GM06990 (cell line): ENCODE measurements at regions not wholly inside any gene's neighbourhood (a gene's known extent, or its start where the extent isn't known, plus 50 kb on each side); places are given as distances from the start of the nearest gene placed in this dataset.

Experiments
- DNase-seq: peaks from one replicate; pipeline ENCODE4 v3.0.0-alpha.2; 2011; ENCODE audit not compliant: insufficient read length; ENCODE audit errors: extremely low read depth
- H3K27me3 ChIP-seq: replicated peaks from 2 replicates; pipeline ENCODE4 v1.6.0; 2011; ENCODE audit warnings: low read length; ENCODE audit not compliant: control insufficient read depth, insufficient read depth
- H3K36me3 ChIP-seq: 2 replicates; pipeline ENCODE4 v1.5.1; 2011; ENCODE audit warnings: low read length; ENCODE audit not compliant: control insufficient read depth, insufficient read depth
- H3K4me3 ChIP-seq: replicated peaks from 2 replicates; pipeline ENCODE4 v1.5.1; 2011; ENCODE audit warnings: low read depth, mild to moderate bottlenecking, control low read depth, low read length
- TF ChIP-seq, protein P1 (sequence below): IDR thresholded peaks from 2 replicates; pipeline ENCODE4 v1.5.1; 2011; ENCODE audit warnings: low read length, control low read depth, mild to moderate bottlenecking, inconsistent platforms; ENCODE audit not compliant: insufficient read depth, poor library complexity, severe bottlenecking

DNA sequence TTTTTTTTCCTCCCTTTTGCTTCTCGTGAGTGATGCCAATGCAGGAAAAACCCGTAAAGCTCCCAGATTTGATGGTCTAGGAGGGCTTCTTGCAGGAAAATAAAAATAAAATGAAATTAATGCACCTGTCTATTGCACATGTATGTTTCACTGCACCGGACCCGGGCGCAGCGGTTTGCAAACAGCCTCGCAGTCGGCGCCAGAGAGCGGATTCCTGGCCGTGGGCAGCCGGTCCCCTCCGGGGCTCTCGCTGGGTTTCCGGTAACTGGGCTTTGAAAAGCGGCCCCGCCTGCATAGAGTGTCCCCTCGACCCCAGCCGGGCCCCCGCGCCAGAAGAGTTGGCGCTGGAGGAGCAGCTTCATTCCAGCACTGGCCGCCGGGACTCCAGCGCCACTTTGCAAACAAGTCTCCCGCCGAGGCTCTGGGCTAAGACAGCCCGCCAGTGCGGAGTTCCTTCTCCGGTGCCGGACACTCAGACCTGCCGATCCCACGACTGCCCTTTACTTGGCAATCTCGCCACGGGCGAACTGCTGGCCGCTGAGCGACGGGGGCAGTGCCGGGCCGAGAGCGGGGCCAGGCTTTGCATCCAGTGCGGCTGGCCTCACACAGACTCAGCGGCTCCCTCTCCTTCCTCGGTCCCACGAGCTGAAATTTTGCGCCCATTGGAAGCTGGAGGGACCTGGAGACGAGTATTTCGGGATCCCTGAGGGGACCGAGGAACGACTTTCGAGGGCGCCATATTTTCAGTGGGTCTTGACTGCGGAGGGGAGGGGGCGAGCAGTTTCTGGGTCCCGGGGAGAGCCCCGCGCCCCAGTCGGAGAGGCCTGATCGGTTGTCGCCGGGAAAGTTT lies 225.9 kb upstream of the C2CD4B start:
- H3K4me3 ChIP-seq, result peak overlapping the region; percentile 98
- peak; percentile 47 for DNase-seq
- H3K36me3 ChIP-seq, result no peaks in the 10 kb centered on the region
- H3K27me3 ChIP-seq, result no peaks in the 10 kb centered on the region; the same call in 1 of the 2 replicates
- TF ChIP-seq, protein P1, sequence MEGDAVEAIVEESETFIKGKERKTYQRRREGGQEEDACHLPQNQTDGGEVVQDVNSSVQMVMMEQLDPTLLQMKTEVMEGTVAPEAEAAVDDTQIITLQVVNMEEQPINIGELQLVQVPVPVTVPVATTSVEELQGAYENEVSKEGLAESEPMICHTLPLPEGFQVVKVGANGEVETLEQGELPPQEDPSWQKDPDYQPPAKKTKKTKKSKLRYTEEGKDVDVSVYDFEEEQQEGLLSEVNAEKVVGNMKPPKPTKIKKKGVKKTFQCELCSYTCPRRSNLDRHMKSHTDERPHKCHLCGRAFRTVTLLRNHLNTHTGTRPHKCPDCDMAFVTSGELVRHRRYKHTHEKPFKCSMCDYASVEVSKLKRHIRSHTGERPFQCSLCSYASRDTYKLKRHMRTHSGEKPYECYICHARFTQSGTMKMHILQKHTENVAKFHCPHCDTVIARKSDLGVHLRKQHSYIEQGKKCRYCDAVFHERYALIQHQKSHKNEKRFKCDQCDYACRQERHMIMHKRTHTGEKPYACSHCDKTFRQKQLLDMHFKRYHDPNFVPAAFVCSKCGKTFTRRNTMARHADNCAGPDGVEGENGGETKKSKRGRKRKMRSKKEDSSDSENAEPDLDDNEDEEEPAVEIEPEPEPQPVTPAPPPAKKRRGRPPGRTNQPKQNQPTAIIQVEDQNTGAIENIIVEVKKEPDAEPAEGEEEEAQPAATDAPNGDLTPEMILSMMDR, result no peak

DNA sequence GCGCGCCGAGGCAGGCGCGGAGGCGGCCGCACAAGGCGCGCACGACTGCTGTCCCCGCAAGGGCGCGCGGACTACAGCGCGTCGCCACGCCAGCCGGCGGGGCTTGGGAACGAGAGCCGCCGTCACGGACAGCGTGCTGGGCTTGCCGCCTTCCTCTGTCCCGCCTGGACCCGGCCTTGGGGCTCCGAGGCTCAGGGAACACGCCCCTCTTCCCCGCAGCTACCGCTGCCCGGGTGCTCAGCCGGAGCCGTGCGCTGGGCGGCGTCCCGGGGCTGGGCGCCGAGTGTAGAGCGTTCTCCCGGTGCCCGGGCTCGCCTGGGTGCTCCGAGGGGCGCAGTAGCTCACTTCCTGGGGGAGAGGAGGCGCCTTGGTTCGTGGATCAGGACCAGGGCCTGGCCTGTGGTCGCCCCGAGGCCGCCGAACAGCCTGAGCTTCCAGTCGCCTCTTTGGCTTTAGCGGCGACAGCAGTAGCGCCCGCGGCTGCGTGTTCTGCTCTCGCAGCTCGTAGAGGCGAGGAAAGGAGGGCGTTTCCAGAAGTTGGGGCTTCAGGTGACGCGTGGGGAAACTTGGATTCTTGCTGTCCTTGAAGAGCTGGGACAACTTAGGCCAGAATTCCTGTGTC lies 226.7 kb upstream of the C2CD4B start:
- H3K27me3 ChIP-seq, result no peaks in the 10 kb centered on the region; the same call in 1 of the 2 replicates
- TF ChIP-seq, protein P1, result peak; percentile 21
- peak overlapping the region; percentile 98 for H3K4me3 ChIP-seq
- no peaks in the 10 kb centered on the region for H3K36me3 ChIP-seq
- peak; percentile 56 for DNase-seq

DNA sequence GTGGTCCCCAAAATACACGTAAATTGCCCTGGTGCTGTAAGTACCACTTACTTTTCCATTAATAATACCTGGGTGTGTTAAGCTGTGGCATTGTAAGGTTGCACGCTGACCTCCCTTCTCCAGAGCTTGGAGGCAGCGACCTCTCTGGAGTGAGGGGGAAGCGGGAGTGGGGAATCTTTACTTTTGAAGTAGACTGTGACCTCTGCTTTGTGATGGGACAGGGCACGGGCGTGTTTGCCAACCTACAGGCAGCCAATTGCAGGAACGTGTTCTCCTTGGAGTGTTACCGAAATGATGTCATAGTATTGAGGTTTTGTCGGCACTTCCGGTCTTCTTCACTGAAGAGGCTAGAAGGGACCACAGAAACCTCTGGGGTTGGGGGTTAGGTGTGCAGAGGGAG lies 227.3 kb upstream of the C2CD4B start:
- H3K4me3 ChIP-seq, result no peak overlapping the region
- DNase-seq, result peak; percentile 8
- TF ChIP-seq, protein P1, result no peak

DNA sequence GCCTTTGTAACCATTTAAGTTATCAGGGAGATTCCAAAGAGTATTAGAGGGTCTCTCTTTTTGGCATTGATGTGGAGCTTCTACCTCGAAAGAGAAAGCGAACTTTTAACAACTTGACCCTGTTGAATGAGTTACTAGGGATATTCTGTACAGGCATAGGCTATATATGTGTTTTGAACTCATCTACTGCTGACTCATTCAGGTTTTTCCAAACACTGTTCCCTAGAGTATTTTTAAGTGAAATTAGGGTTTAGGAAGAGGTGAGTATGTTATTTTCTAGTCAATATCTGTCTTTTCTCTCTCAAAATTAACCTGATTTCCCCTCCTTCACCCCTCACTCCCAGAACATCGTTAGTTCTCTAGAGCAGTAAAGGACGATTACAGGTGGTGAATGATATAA lies 228.1 kb upstream of the C2CD4B start:
- Histone ChIP-seq H3K27me3 (no peaks in the 10 kb centered on the region; the same call in 1 of the 2 replicates), H3K36me3 (no peaks in the 10 kb centered on the region), H3K4me3 (no peak overlapping the region)
- TF ChIP-seq, protein P1, result no peak
- DNase-seq, result no peak

More for the DNA sequence above, 227.3 kb upstream of the C2CD4B start:
- Histone ChIP-seq H3K27me3 (no peaks in the 10 kb centered on the region; the same call in 1 of the 2 replicates), H3K36me3 (no peaks in the 10 kb centered on the region)

DNA sequence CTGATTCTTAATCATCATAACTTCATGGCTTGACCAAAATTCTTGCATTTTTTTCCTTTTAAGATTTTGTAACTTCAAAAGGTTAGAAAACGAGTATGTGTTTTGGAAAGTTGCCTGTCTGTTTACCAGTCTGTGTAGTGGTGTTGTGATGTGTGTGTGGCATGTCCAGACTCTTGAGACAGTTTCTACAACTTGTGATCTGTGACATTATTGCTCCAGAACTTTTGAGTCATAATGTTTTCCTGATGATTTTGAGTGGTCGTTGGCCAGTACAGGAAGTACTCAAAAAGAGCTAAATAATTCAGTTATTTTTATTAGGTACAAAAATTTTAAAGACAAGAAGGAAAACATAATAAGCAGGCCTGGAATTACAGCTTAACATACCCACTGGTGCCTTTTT lies 229.0 kb upstream of the C2CD4B start:
- Histone ChIP-seq H3K27me3 (no peaks in the 10 kb centered on the region; the same call in 1 of the 2 replicates), H3K4me3 (no peak overlapping the region), H3K36me3 (no peaks in the 10 kb centered on the region)
- no peak for DNase-seq
- TF ChIP-seq, protein P1, result no peak
